Lower leg skin (tissue), 4 donors: ENCODE measurements at regions not wholly inside any gene's neighbourhood (a gene's known extent, or its start where the extent isn't known, plus 50 kb on each side); places are given as distances from the start of the nearest gene placed in this dataset.

Source experiments
- DNase-seq, 2 donors: peaks; one replicate each; pipeline ENCODE4 v3.0.0-alpha.2; 2019; ENCODE audit warnings: low spot score in 2 of 2
- H3K4me3 ChIP-seq: fragments of 200-600 bp; sonication (generic); 2 replicates; pipeline ENCODE4 v1.5.1; 2017; ENCODE audit warnings: mild to moderate bottlenecking, low read depth; ENCODE audit not compliant: poor library complexity, severe bottlenecking
- CTCF ChIP-seq, 3 donors: fragments of 450-650 bp; IDR thresholded peaks; one replicate each; pipeline ENCODE4 v1.5.1; 2016; ENCODE audit warnings: antibody characterized with exemption in 3 of 3, mild to moderate bottlenecking in 3 of 3, moderate library complexity in 2 of 3
- POLR2A ChIP-seq, 2 donors: fragments of 450-650 bp; IDR thresholded peaks; one replicate each; pipeline ENCODE4 v1.6.1; 2016 to 2017; ENCODE audit warnings: antibody characterized with exemption in 2 of 2, mild to moderate bottlenecking in 1 of 2, moderate library complexity in 1 of 2
- WGBS, 2 donors: methylation state at CpG; one replicate each; pipeline ENCODE4 v1.1.5; 2018; 5-methylcytosine and 5-hydroxymethylcytosine counted together
- intact Hi-C: fragments of 100-400 bp; cut with DNase I; formaldehyde crosslinking; loops from one replicate; pipeline ENCODE4 v1.15.0; 2023; ENCODE audit warnings: low total_unique reads

GRCh38 chr5:97839341-97840086 is 656.5 kb upstream of the RIOK2 start:
- WGBS, 2 donors: 68 to 82% methylated on average over 2 of the region's 2 CpGs
- DNase-seq: no peak
- no peak for TF ChIP-seq CTCF (IDR thresholded peaks at IDR 0.05)
- no peak for TF ChIP-seq POLR2A (IDR thresholded peaks at IDR 0.05)
- intact Hi-C loops: no loop called here
- no peak overlapping the region for H3K4me3 ChIP-seq

- WGBS, 2 donors: 79 to 83% methylated on average over 3 of the region's 3 CpGs
- no peak overlapping the region for H3K4me3 ChIP-seq
- intact Hi-C loops: no loop called here
- TF ChIP-seq POLR2A (IDR thresholded peaks at IDR 0.05): no peak
- TF ChIP-seq CTCF (IDR thresholded peaks at IDR 0.05): no peak
- DNase-seq: no peak
These were observed 657.6 kb upstream of the RIOK2 start for GRCh38 chr5:97840643-97841042.

- no peak for DNase-seq
- no peak for TF ChIP-seq POLR2A (IDR thresholded peaks at IDR 0.05)
- no peak for TF ChIP-seq CTCF (IDR thresholded peaks at IDR 0.05)
- H3K4me3 ChIP-seq: no peak overlapping the region
- WGBS, 2 donors: 90 to 100% methylated on average over 1 of the region's 1 CpG
- intact Hi-C loops: no loop called here
These were observed 659.6 kb upstream of the RIOK2 start for GRCh38 chr5:97842687-97843086.

GRCh38 chr5:97844797-97845196 is 661.8 kb upstream of the RIOK2 start:
- 80 to 90% methylated on average over 4 of the region's 4 CpGs for WGBS, 2 donors
- intact Hi-C loops: no loop called here

GRCh38 chr5:97846643-97847042 is 663.6 kb upstream of the RIOK2 start:
- no peak for DNase-seq
- intact Hi-C loops: no loop called here
- H3K4me3 ChIP-seq: no peak overlapping the region
- TF ChIP-seq CTCF (IDR thresholded peaks at IDR 0.05): no peak
- TF ChIP-seq POLR2A (IDR thresholded peaks at IDR 0.05): no peak

More at GRCh38 chr5:97844797-97845196, 661.8 kb upstream of the RIOK2 start:
- TF ChIP-seq POLR2A (IDR thresholded peaks at IDR 0.05) (no peak), CTCF (IDR thresholded peaks at IDR 0.05) (no peak)
- no peak overlapping the region for H3K4me3 ChIP-seq
- DNase-seq: no peak
